ENCODE measurements at regions not wholly inside any gene's neighbourhood (a gene's known extent, or its start where the extent isn't known, plus 50 kb on each side); places are given as distances from the start of the nearest gene placed in this dataset.

GRCh38 chr1:238312969-238313368 is 422.2 kb upstream of the ZP4 start:
- DNase-seq (ENCODE audit: extremely low spot score), result no peak
- no peak for TF ChIP-seq CTCF (IDR thresholded peaks at IDR 0.05; ENCODE audit: control extremely low read depth, extremely low read depth, low read depth, missing control alignments)
- ChIA-PET CTCF (interaction anchor here (0.9 to 1.4 kb wide), 2 partner anchors 23 to 1585 kb away, joined by 3 read pairs; no protein-coding TSS in a partner anchor), POLR2A (no interaction called here)

- ChIA-PET CTCF (no interaction called here), POLR2A (no interaction called here)
- DNase-seq (ENCODE audit: extremely low spot score), result no peak
- no peak for TF ChIP-seq CTCF (IDR thresholded peaks at IDR 0.05; ENCODE audit: control extremely low read depth, extremely low read depth, low read depth, missing control alignments)
These were observed 415.7 kb upstream of the ZP4 start for GRCh38 chr1:238306411-238306810.

- no peak for DNase-seq (ENCODE audit: extremely low spot score)
- CTCF ChIA-PET, result interaction anchor here (1.0 kb wide), 1 partner anchor 14 kb away, joined by 3 read pairs; no protein-coding TSS in a partner anchor
- POLR2A ChIA-PET, result no interaction called here
- no peak for TF ChIP-seq CTCF (IDR thresholded peaks at IDR 0.05; ENCODE audit: control extremely low read depth, extremely low read depth, low read depth, missing control alignments)
These were observed 411.9 kb upstream of the ZP4 start for GRCh38 chr1:238302646-238303045.

GRCh38 chr1:238296371-238296770 is 405.6 kb upstream of the ZP4 start:
- CTCF ChIA-PET, result no interaction called here
- TF ChIP-seq CTCF (IDR thresholded peaks at IDR 0.05; ENCODE audit: control extremely low read depth, extremely low read depth, low read depth, missing control alignments), result no peak
- POLR2A ChIA-PET, result no interaction called here
- no peak for DNase-seq (ENCODE audit: extremely low spot score)

- CTCF ChIA-PET, result interaction anchor here (1.0 kb wide), 1 partner anchor 11 kb away, joined by 4 read pairs; no protein-coding TSS in a partner anchor
- POLR2A ChIA-PET, result no interaction called here
- TF ChIP-seq CTCF (IDR thresholded peaks at IDR 0.05; ENCODE audit: control extremely low read depth, extremely low read depth, low read depth, missing control alignments), result no peak
- no peak for DNase-seq (ENCODE audit: extremely low spot score)
These were observed 402.4 kb upstream of the ZP4 start for GRCh38 chr1:238293075-238293474.

- POLR2A ChIA-PET, result no interaction called here
- CTCF ChIA-PET, result no interaction called here
- TF ChIP-seq CTCF (IDR thresholded peaks at IDR 0.05; ENCODE audit: control extremely low read depth, extremely low read depth, low read depth, missing control alignments), result no peak
- DNase-seq (ENCODE audit: extremely low spot score), result no peak
These were observed 390.7 kb upstream of the ZP4 start for GRCh38 chr1:238281418-238281817.
